ENCODE measurements at regions not wholly inside any gene's neighbourhood (a gene's known extent, or its start where the extent isn't known, plus 50 kb on each side); places are given as distances from the start of the nearest gene placed in this dataset.

DNA sequence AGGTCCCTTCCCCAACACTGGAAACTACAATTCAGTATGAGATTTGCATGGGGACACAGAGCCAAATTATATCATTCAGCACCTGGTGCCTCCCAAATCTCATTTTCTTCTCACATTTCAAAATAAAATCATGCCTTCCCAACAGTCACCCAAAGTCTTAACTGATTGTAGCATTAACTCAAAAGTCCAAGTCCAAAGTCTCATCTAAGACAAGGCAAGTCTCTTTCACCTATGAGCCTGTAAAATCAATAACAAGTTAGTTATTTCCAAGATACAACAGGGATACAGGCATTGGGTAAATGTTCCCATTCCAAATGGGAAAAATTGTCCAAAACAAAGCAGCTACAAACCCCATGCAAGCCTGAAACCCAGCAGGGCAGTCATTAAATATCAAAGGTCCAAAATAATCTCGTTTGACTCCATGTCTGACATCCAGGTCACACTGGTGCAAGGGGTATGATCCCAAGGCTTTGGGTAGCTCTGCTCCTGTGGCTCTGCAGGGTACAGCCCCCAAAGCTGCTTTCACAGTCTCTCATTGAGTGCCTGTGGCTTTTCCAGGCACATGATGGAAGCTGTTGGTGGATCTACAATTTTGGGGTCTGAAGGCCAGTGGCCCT is 1370.1 kb upstream of the DDX18 start:
- Histone ChIP-seq H3K4me2 (ENCODE audit: low read depth, low read length, poor library complexity, severe bottlenecking) (no peak overlapping the region), H4K20me1 (ENCODE audit: insufficient read depth, low read length, poor library complexity, severe bottlenecking) (no peaks in the 10 kb centered on the region), H3F3A (ENCODE audit: low read depth) (no peaks in the 10 kb centered on the region), H3K4me3 (ENCODE audit: low read length, poor library complexity, severe bottlenecking) (no peak overlapping the region), H2AFZ (ENCODE audit: low read length) (no peak overlapping the region), H3K27me3 (ENCODE audit: insufficient read depth, low read length, poor library complexity, severe bottlenecking) (no peaks in the 10 kb centered on the region), H3K9me2 (replicated peaks; ENCODE audit: low read depth, low read length) (no peaks in the 10 kb centered on the region), H3K9me3 (ENCODE audit: insufficient read depth, low read depth, low read length) (no peaks in the 10 kb centered on the region), H3K79me2 (ENCODE audit: insufficient read depth, low read length) (no peaks in the 10 kb centered on the region), H3K4me1 (ENCODE audit: insufficient read depth, low read length, poor library complexity, severe bottlenecking) (no peaks in the 10 kb centered on the region), H3K36me3 (ENCODE audit: insufficient read depth, low read length) (no peaks in the 10 kb centered on the region), H3K9ac (ENCODE audit: low read depth, low read length, poor library complexity, severe bottlenecking) (no peak overlapping the region)
- TF ChIP-seq EZH2phosphoT487 (IDR thresholded peaks at IDR 0.05; ENCODE audit: borderline replicate concordance) (no peak), CTCF (conservative IDR thresholded peaks at IDR 0.05; ENCODE audit: low read length) (no peak)

DNA sequence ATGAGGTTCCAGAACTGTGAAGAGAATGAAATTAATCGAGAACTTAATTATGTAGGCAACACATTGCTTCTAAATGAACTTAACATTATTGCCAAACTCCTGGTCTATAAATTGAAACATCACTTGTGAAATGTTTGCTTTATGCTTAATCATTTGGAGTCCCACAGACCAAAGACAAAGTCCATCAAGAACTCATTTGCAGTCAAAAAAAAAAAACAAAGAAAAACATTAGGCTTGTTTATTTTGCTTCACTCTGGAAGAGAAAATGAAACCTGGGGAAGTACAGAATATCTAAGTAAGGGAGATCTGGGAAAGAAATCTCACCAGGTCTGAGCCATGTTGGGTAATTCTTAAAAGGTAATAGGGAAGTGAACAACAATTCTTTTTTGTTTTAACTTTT is 1363.5 kb upstream of the DDX18 start:
- no peaks in the 10 kb centered on the region for H3F3A ChIP-seq (ENCODE audit: low read depth)
- H3K36me3 ChIP-seq (ENCODE audit: insufficient read depth, low read length): no peaks in the 10 kb centered on the region
- no peaks in the 10 kb centered on the region for H3K79me2 ChIP-seq (ENCODE audit: insufficient read depth, low read length)
- no peaks in the 10 kb centered on the region for H3K27me3 ChIP-seq (ENCODE audit: insufficient read depth, low read length, poor library complexity, severe bottlenecking)
- H3K4me1 ChIP-seq (ENCODE audit: insufficient read depth, low read length, poor library complexity, severe bottlenecking): no peaks in the 10 kb centered on the region
- H3K4me3 ChIP-seq (ENCODE audit: low read length, poor library complexity, severe bottlenecking): no peak overlapping the region
- H3K9ac ChIP-seq (ENCODE audit: low read depth, low read length, poor library complexity, severe bottlenecking): no peak overlapping the region
- no peak overlapping the region for H2AFZ ChIP-seq (ENCODE audit: low read length)
- no peaks in the 10 kb centered on the region for H3K9me2 ChIP-seq (replicated peaks; ENCODE audit: low read depth, low read length)
- TF ChIP-seq EZH2phosphoT487 (IDR thresholded peaks at IDR 0.05; ENCODE audit: borderline replicate concordance) (no peak), CTCF (conservative IDR thresholded peaks at IDR 0.05; ENCODE audit: low read length) (no peak)
- no peak overlapping the region for H3K4me2 ChIP-seq (ENCODE audit: low read depth, low read length, poor library complexity, severe bottlenecking)
- no peaks in the 10 kb centered on the region for H3K9me3 ChIP-seq (ENCODE audit: insufficient read depth, low read depth, low read length)
- no peaks in the 10 kb centered on the region for H4K20me1 ChIP-seq (ENCODE audit: insufficient read depth, low read length, poor library complexity, severe bottlenecking)

- Histone ChIP-seq H3K4me2 (ENCODE audit: low read depth, low read length, poor library complexity, severe bottlenecking) (no peak overlapping the region), H3K27me3 (ENCODE audit: insufficient read depth, low read length, poor library complexity, severe bottlenecking) (no peaks in the 10 kb centered on the region), H3F3A (ENCODE audit: low read depth) (no peaks in the 10 kb centered on the region), H3K4me1 (ENCODE audit: insufficient read depth, low read length, poor library complexity, severe bottlenecking) (no peaks in the 10 kb centered on the region), H3K79me2 (ENCODE audit: insufficient read depth, low read length) (no peaks in the 10 kb centered on the region), H3K36me3 (ENCODE audit: insufficient read depth, low read length) (no peaks in the 10 kb centered on the region), H3K9me3 (ENCODE audit: insufficient read depth, low read depth, low read length) (no peaks in the 10 kb centered on the region), H3K9ac (ENCODE audit: low read depth, low read length, poor library complexity, severe bottlenecking) (no peak overlapping the region), H3K4me3 (ENCODE audit: low read length, poor library complexity, severe bottlenecking) (no peak overlapping the region), H2AFZ (ENCODE audit: low read length) (no peak overlapping the region), H3K9me2 (replicated peaks; ENCODE audit: low read depth, low read length) (no peaks in the 10 kb centered on the region), H4K20me1 (ENCODE audit: insufficient read depth, low read length, poor library complexity, severe bottlenecking) (no peaks in the 10 kb centered on the region)
- no peak for TF ChIP-seq CTCF (conservative IDR thresholded peaks at IDR 0.05; ENCODE audit: low read length)
- TF ChIP-seq EZH2phosphoT487 (IDR thresholded peaks at IDR 0.05; ENCODE audit: borderline replicate concordance): no peak
Observed at GRCh38 chr2:116452651-116453050, 1361.8 kb upstream of the DDX18 start.

All from Loucy (cell line).